Thyroid gland (tissue), 4 donors: ENCODE measurements at regions not wholly inside any gene's neighbourhood (a gene's known extent, or its start where the extent isn't known, plus 50 kb on each side); places are given as distances from the start of the nearest gene placed in this dataset.

Source experiments
- DNase-seq, 2 donors: peaks; one replicate each; pipeline ENCODE4 v3.0.0-alpha.2; 2019
- H3K27ac ChIP-seq, 3 donors: fragments of 200-600 bp; sonication (generic); 1 replicate in 2 of 3; 2 replicates in 1 of 3; pipeline ENCODE4 v1.5.1; 2016 to 2019; ENCODE audit warnings: mild to moderate bottlenecking in 1 of 3, moderate library complexity in 1 of 3
- H3K27me3 ChIP-seq: fragments of 200-600 bp; sonication (generic); one replicate; pipeline ENCODE4 v1.5.1; 2019
- H3K36me3 ChIP-seq, 2 donors: fragments of 200-600 bp; sonication (generic); one replicate each; pipeline ENCODE4 v1.5.1; 2016 to 2019
- H3K4me1 ChIP-seq, 2 donors: fragments of 200-600 bp; sonication (generic); one replicate each; pipeline ENCODE4 v1.5.1; 2017 to 2019
- H3K4me3 ChIP-seq, 3 donors: fragments of 200-600 bp; sonication (generic); replicated peaks in 1 of 3; 1 replicate in 2 of 3; 2 replicates in 1 of 3; pipeline ENCODE4 v1.5.1; 2016; ENCODE audit warnings: mild to moderate bottlenecking in 1 of 3
- H3K9me3 ChIP-seq: fragments of 200-600 bp; sonication (generic); one replicate; pipeline ENCODE4 v1.5.1; 2017
- POLR2A ChIP-seq, 2 donors: fragments of 450-650 bp; IDR thresholded peaks; one replicate each; pipeline ENCODE4 v1.6.1; 2017; ENCODE audit warnings: antibody characterized with exemption in 2 of 2, mild to moderate bottlenecking in 2 of 2, moderate library complexity in 1 of 2
- WGBS, 2 donors: methylation state at CpG; one replicate each; pipeline ENCODE4 v1.1.5; 2017; 5-methylcytosine and 5-hydroxymethylcytosine counted together
- intact Hi-C: fragments of 100-400 bp; cut with DNase I; formaldehyde crosslinking; loops from one replicate; pipeline ENCODE4 v1.15.1; 2023
- TF ChIP-seq, protein P1 (sequence below), 6 experiments: fragments of 200-600 bp in 3 of 6; fragments of 450-650 bp in 3 of 6; sonication (generic) in 3 of 6; IDR thresholded peaks; one replicate each; pipeline ENCODE4 v1.5.1; 2016 to 2019; ENCODE audit warnings: antibody characterized with exemption in 6 of 6, mild to moderate bottlenecking in 2 of 6, inconsistent platforms in 1 of 6, moderate library complexity in 1 of 6

DNA sequence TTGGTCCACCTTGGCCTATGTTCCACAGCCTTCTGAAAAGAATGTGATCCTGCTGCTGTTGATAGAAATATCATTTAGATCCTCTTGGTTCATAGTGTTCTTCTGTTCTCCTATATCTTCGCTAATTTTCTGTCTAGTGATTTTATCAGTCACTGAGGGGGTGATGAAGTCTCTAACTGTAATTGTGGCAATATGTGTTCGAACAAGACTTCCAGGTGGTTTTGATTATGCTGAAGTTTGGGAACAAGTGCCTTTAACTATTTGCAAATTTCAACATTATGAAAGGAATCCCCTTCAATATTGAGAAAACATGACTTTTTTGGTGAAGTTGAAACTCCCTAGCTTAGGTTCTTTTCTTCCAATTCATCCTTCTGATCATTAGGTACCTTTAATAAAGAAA lies 140.4 kb downstream of the MTX2 start:
- peaks cover 18 to 24% of the 10 kb centered on the region in 2 donors for H3K4me1 ChIP-seq
- H3K9me3 ChIP-seq = no peaks in the 10 kb centered on the region
- no peak overlapping the region for H3K4me3 ChIP-seq
- no peaks in the 10 kb centered on the region for H3K36me3 ChIP-seq
- H3K27me3 ChIP-seq = no peaks in the 10 kb centered on the region
- peak overlapping the region; percentile 47 to 88 (median 48) for H3K27ac ChIP-seq
- TF ChIP-seq, protein P1, sequence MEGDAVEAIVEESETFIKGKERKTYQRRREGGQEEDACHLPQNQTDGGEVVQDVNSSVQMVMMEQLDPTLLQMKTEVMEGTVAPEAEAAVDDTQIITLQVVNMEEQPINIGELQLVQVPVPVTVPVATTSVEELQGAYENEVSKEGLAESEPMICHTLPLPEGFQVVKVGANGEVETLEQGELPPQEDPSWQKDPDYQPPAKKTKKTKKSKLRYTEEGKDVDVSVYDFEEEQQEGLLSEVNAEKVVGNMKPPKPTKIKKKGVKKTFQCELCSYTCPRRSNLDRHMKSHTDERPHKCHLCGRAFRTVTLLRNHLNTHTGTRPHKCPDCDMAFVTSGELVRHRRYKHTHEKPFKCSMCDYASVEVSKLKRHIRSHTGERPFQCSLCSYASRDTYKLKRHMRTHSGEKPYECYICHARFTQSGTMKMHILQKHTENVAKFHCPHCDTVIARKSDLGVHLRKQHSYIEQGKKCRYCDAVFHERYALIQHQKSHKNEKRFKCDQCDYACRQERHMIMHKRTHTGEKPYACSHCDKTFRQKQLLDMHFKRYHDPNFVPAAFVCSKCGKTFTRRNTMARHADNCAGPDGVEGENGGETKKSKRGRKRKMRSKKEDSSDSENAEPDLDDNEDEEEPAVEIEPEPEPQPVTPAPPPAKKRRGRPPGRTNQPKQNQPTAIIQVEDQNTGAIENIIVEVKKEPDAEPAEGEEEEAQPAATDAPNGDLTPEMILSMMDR (IDR thresholded peaks at IDR 0.05) = no peak
- TF ChIP-seq POLR2A (IDR thresholded peaks at IDR 0.05) = no peak
- intact Hi-C loops = no loop called here
- DNase-seq = no peak
- WGBS, 2 donors = 73 to 75% methylated on average over 2 of the region's 2 CpGs

DNA sequence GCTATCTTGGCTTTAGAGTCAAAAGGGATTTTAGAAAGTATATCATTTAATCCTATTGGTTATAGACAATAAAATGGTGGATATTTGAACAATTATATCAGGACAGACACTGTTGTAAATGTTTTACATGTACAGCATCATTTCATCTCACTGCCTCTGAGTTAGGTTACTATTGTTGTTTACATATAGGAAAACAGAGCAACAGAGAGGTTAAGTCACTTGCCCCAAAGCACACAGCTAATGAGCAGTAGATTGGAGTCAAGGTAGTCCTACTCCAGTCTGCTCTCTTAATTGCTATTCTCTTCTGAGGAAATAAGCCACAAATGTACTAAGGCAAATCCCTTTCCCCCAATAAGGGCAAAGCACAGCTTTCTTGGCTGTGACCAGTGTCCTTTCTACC lies 142.9 kb downstream of the MTX2 start:
- Histone ChIP-seq H3K4me3 (no peak overlapping the region), H3K27me3 (no peaks in the 10 kb centered on the region), H3K4me1 (peaks cover 18 to 24% of the 10 kb centered on the region in 2 donors), H3K36me3 (no peaks in the 10 kb centered on the region), H3K27ac (no peak overlapping the region), H3K9me3 (no peaks in the 10 kb centered on the region)
- intact Hi-C loops = no loop called here
- no peak for TF ChIP-seq POLR2A (IDR thresholded peaks at IDR 0.05)
- TF ChIP-seq, protein P1 (IDR thresholded peaks at IDR 0.05) = no peak
- no peak for DNase-seq

DNA sequence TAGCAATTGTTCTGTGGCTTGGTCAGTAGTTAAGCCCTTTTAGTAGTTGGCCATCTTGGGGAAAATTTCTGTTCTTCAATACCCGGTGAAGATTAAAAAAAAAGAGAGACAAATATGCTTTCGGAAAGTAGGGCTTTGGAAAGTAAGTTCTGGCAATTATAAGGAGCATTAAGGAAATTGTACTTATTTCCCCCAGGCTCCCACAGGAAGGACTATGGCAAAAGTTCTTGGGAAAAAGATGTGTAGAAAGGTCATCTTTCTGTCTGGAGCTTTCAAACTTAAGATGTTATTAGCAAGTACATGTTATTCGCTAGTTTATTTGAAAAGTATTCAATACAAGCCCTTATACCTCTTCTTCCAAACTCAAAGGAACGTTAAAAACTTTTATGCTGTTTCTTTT lies 144.5 kb downstream of the MTX2 start:
- Histone ChIP-seq H3K36me3 (no peaks in the 10 kb centered on the region), H3K4me3 (no peak overlapping the region), H3K27ac (no peak overlapping the region), H3K4me1 (peaks cover 2 to 8% of the 10 kb centered on the region in 2 donors), H3K9me3 (no peaks in the 10 kb centered on the region), H3K27me3 (no peaks in the 10 kb centered on the region)
- 77 to 83% methylated on average over 4 of the region's 4 CpGs for WGBS, 2 donors
- TF ChIP-seq POLR2A (IDR thresholded peaks at IDR 0.05) = no peak
- TF ChIP-seq, protein P1 (IDR thresholded peaks at IDR 0.05) = no peak
- intact Hi-C loops = no loop called here
- no peak for DNase-seq

DNA sequence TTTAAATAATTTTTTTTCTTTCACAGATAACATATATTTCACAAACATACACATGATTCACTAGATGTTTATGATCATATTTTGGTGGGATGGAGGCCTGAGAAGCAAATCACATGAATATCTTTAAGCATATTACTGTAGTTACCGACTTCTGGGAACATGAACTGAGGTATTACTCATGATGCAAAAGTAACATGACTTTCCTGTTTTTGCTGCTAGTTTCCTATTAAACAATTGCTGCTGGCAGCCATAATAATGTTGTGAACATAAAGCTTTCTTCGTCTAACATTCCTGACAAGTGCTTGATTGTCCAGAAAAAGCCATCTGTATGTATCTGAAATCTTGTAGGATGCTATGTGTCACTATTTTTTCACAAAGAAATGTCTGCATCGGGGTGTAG lies 145.4 kb downstream of the MTX2 start:
- H3K36me3 ChIP-seq = no peaks in the 10 kb centered on the region
- H3K27ac ChIP-seq = no peak overlapping the region
- TF ChIP-seq POLR2A (IDR thresholded peaks at IDR 0.05) = no peak
- DNase-seq = no peak
- peaks cover 0 to 4% of the 10 kb centered on the region in 2 donors for H3K4me1 ChIP-seq
- no peak overlapping the region for H3K4me3 ChIP-seq
- WGBS, 2 donors = 84 to 87% methylated on average over 3 of the region's 3 CpGs
- no peaks in the 10 kb centered on the region for H3K9me3 ChIP-seq
- intact Hi-C loops = no loop called here
- no peaks in the 10 kb centered on the region for H3K27me3 ChIP-seq

DNA sequence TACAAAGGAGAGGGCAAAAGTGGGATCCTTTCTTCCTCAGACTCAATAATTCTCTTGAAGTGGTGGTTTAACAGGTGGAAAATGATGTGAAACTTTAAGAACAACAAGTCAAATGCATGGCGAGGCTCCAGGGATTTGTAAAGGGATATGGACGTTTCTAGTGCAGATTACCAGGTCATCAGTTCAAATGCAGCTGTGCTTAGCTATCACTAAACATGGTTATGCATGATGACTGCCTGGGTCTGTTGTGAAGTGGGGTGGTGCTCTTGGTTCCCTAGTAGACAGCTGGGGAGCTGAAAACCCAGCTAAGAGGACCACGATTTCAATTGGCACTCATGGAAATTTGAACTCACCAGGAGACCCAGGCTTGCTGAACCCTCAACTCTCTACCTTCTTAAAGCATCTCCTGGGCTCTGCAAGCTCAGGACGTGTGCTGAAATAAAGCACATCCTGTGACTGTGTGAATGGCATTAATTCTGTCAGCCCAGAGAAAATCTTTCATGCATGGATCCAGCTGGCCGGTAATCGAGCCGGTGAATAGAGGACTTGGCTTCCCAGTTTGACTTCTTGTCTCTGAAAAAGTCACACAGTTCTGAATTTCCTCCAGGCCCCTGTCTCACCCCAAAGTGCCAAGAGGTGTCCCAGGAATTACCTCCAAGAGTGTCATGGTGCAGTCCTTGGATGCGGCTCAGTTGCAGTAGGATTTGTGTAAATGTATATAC lies 146.1 kb downstream of the MTX2 start:
- Histone ChIP-seq H3K4me3 (no peak overlapping the region), H3K4me1 (no peaks in the 10 kb centered on the region), H3K9me3 (no peaks in the 10 kb centered on the region), H3K36me3 (no peaks in the 10 kb centered on the region), H3K27me3 (no peaks in the 10 kb centered on the region), H3K27ac (no peak overlapping the region)
- TF ChIP-seq, protein P1 (IDR thresholded peaks at IDR 0.05) = no peak
- no peak for TF ChIP-seq POLR2A (IDR thresholded peaks at IDR 0.05)
- 81% methylated on average over 8 of the region's 8 CpGs for WGBS, 2 donors
- DNase-seq = no peak
- intact Hi-C loops = no loop called here
